K562 (cell line): ENCODE measurements at regions not wholly inside any gene's neighbourhood (a gene's known extent, or its start where the extent isn't known, plus 50 kb on each side); places are given as distances from the start of the nearest gene placed in this dataset.
A peak's percentile ranks its signal among the peaks of the same experiment; 100 is the strongest.

Experiments used
- ATAC-seq: fragments of 200-7000 bp; cut with Tn5 transposase; 3 replicates; pipeline ENCODE4 v1.9.1; 2020; ENCODE audit warnings: moderate library complexity
- BruUV-seq: library from RNA; stranded (reverse); fragments of 400-500 nt; replicated peaks from 2 replicates; lab custom pipeline; 2021; lab: Mats Ljungman, UMichigan
- CTCF ChIA-PET: fragments of 300-600 bp; formaldehyde crosslinking; extraction: SDS; loops from one replicate; lab custom pipeline; 2021; ENCODE audit warnings: low intra/inter-chr PET ratio; lab: Yijun Ruan, JAX
- POLR2A ChIA-PET: fragments of 300-600, 350-650 bp; sonication (Branson Sonifier 250); formaldehyde crosslinking; extraction: SDS; loops from one replicate; lab custom pipeline; 2021; ENCODE audit warnings: antibody characterized with exemption, inconsistent platforms; lab: Yijun Ruan, JAX
- DNase-seq, 4 experiments: peaks; one replicate each; pipeline versions ENCODE4 v3.0.0 to v3.0.0-alpha.2; 2011 to 2018; ENCODE audit warnings: low spot score in 3 of 4, mixed read lengths in 3 of 4; ENCODE audit errors: extremely low read depth in 1 of 4
- FAIRE-seq: peaks from 2 replicates; lab custom pipeline; 2011; peaks lifted over from hg19 to GRCh38; lab: Jason Lieb, UNC
- H2AFZ ChIP-seq: 2 replicates; pipeline ENCODE4 v1.6.0; 2011; ENCODE audit warnings: low read depth, low read length, control low read depth, inconsistent platforms
- H3K27ac ChIP-seq: fragments of 200-600 bp; 3 replicates; pipeline ENCODE4 v1.8.0; 2011; ENCODE audit warnings: low read depth, mild to moderate bottlenecking, control low read depth, inconsistent platforms, low read length, moderate library complexity, mixed read lengths; ENCODE audit errors: extremely low read depth
- H3K27me3 ChIP-seq, 2 experiments: fragments of 300-600 bp in 1 of 2; 2 replicates in 1 of 2; 3 replicates in 1 of 2; pipeline versions ENCODE4 v1.6.0 to v1.8.0; 2011; ENCODE audit warnings: inconsistent platforms in 2 of 2, low read length in 2 of 2, mild to moderate bottlenecking in 1 of 2, mixed read lengths in 1 of 2, moderate library complexity in 1 of 2; ENCODE audit not compliant: control insufficient read depth in 2 of 2, insufficient read depth in 2 of 2
- H3K36me3 ChIP-seq: fragments of 300-600 bp; 3 replicates; pipeline ENCODE4 v1.8.0; 2011; ENCODE audit warnings: mild to moderate bottlenecking, low read length, inconsistent platforms; ENCODE audit not compliant: control insufficient read depth, insufficient read depth
- H3K4me1 ChIP-seq, 2 experiments: fragments of 200-600 bp in 1 of 2; replicated peaks in 1 of 2; 2 replicates in 1 of 2; 3 replicates in 1 of 2; pipeline versions ENCODE4 v1.5.1 to v1.8.0; 2011; ENCODE audit warnings: inconsistent platforms in 2 of 2, low read length in 2 of 2, mild to moderate bottlenecking in 1 of 2, mixed read lengths in 1 of 2, moderate library complexity in 1 of 2; ENCODE audit not compliant: control insufficient read depth in 2 of 2, insufficient read depth in 2 of 2
- H3K4me2 ChIP-seq: 2 replicates; pipeline ENCODE4 v1.6.1; 2011; ENCODE audit warnings: low read length, control low read depth, inconsistent platforms, mixed read lengths; ENCODE audit not compliant: insufficient read depth
- H3K4me3 ChIP-seq: fragments of 200-600 bp; sonication (generic), shearing (Covaris generic); 2 replicates; pipeline ENCODE4 v1.5.1; 2016; ENCODE audit warnings: control low read depth, inconsistent platforms
- H3K79me2 ChIP-seq: fragments of 200-600 bp; 3 replicates; pipeline ENCODE4 v1.8.0; 2011; ENCODE audit warnings: low read length, inconsistent platforms; ENCODE audit not compliant: control insufficient read depth, insufficient read depth
- H3K9ac ChIP-seq, 2 experiments: 2 replicates each; pipeline versions ENCODE4 v1.6.0 to v1.6.1; 2011; ENCODE audit warnings: low read depth in 2 of 2, low read length in 2 of 2, control low read depth in 1 of 2, inconsistent platforms in 1 of 2, mild to moderate bottlenecking in 1 of 2, mixed read lengths in 1 of 2; ENCODE audit not compliant: insufficient read depth in 1 of 2
- H3K9me1 ChIP-seq: one replicate; pipeline ENCODE4 v1.6.0; 2011; ENCODE audit warnings: inconsistent platforms, mild to moderate bottlenecking, low read length, moderate library complexity; ENCODE audit not compliant: control insufficient read depth, insufficient read depth
- H3K9me3 ChIP-seq: replicated peaks from 2 replicates; pipeline ENCODE4 v1.5.1; 2011; ENCODE audit warnings: low read depth, low read length, inconsistent platforms; ENCODE audit not compliant: control insufficient read depth, insufficient read depth
- H4K20me1 ChIP-seq: replicated peaks from 2 replicates; pipeline ENCODE4 v1.6.1; 2011; ENCODE audit warnings: low read length, inconsistent platforms, mixed read lengths; ENCODE audit not compliant: control insufficient read depth, insufficient read depth
- ATF3 ChIP-seq, 2 experiments: fragments of 450-650 bp in 1 of 2; sonication (generic) in 1 of 2; formaldehyde crosslinking in 1 of 2; IDR thresholded peaks in 1 of 2; conservative IDR thresholded peaks in 1 of 2; 2 replicates each; pipeline versions ENCODE4 v1.6.1 to v1.8.1; 2016 to 2023; ENCODE audit warnings: mild to moderate bottlenecking in 2 of 2, moderate library complexity in 2 of 2, inconsistent platforms in 1 of 2, missing genetic modification reagents in 1 of 2
- BMI1 ChIP-seq: fragments of 150-350 bp; IDR thresholded peaks from 2 replicates; pipeline ENCODE4 v1.6.1; 2014; ENCODE audit warnings: low read length
- C11orf30 ChIP-seq: fragments of 450-650 bp; IDR thresholded peaks from 2 replicates; pipeline ENCODE4 v1.6.1; 2016; ENCODE audit warnings: low read depth, mild to moderate bottlenecking
- MBD2 ChIP-seq: sonication (generic); IDR thresholded peaks from 2 replicates; pipeline ENCODE4 v1.6.1; 2016; ENCODE audit warnings: low read depth, borderline replicate concordance
- ZNF263 ChIP-seq: sonication (generic); formaldehyde crosslinking; IDR thresholded peaks from 2 replicates; pipeline ENCODE4 v1.8.0; 2022; ENCODE audit warnings: mild to moderate bottlenecking, missing genetic modification reagents, borderline replicate concordance
- ZNF316 ChIP-seq: fragments of 450-650 bp; IDR thresholded peaks from 2 replicates; pipeline ENCODE4 v1.6.1; 2016
- ZNF518B ChIP-seq: fragments of 250-450 bp; sonication (Bioruptor Pico); IDR thresholded peaks from 2 replicates; pipeline ENCODE4 v1.5.0; 2021; ENCODE audit warnings: mild to moderate bottlenecking, moderate library complexity
- WGBS: fragments of 100-300 bp; shearing (Covaris generic); methylation state at CpG from one replicate; pipeline ENCODE4 v1.1.6; 2016; ENCODE audit warnings: low coverage, mixed read lengths; ENCODE audit not compliant: insufficient coverage; ENCODE audit errors: missing lambda C conversion rate; 5-methylcytosine and 5-hydroxymethylcytosine counted together
- in situ Hi-C: fragments of 300-500 bp; cut with MboI; formaldehyde crosslinking; loops from 4 replicates; pipeline ENCODE4 v1.15.0; 2018; ENCODE audit warnings: inconsistent platforms, mixed read lengths
- intact Hi-C: fragments of 100-400 bp; cut with micrococcal nuclease; formaldehyde crosslinking; loops from 2 replicates; pipeline ENCODE4 v1.14.2; 2022

GRCh38 chr7:24388212-24388611 lies 104.2 kb downstream of the NPY start:
- CTCF ChIA-PET: no interaction called here
- BruUV-seq: no TSS peak
- intact Hi-C loops: no loop called here

GRCh38 chr7:24390376-24391157 lies 106.6 kb downstream of the NPY start:
- no peak for FAIRE-seq
- DNase-seq: no peak
- ATAC-seq: no peak
- no TSS peak for BruUV-seq
- in situ Hi-C loops: no loop called here
- WGBS: 0% methylated on average over 5 of the region's 5 CpGs
- TF ChIP-seq ZNF518B (no peak), MBD2 (no peak), ATF3 (IDR thresholded peaks at IDR 0.05) (no peak), ATF3 (CRISPR knock-in tag; conservative IDR thresholded peaks at IDR 0.05) (no peak), ZNF316 (peak; percentile 73), C11orf30 (peak; percentile 55)
- H4K20me1 ChIP-seq: no peaks in the 10 kb centered on the region; the same call in 1 of the 2 replicates
- intact Hi-C loops: no loop called here
- no peaks in the 10 kb centered on the region for H3K9me1 ChIP-seq
- H3K9ac ChIP-seq: no peak overlapping the region
- ChIA-PET CTCF (no interaction called here), POLR2A (no interaction called here)
- H3K4me1 ChIP-seq: no peaks in the 10 kb centered on the region
- no peaks in the 10 kb centered on the region for H3K9me3 ChIP-seq
- no peaks in the 10 kb centered on the region for H3K79me2 ChIP-seq
- H3K4me2 ChIP-seq: no peak overlapping the region
- peaks cover 0 to 12% of the 10 kb centered on the region in 2 experiments; a peak in 1 of 5 replicates for H3K27me3 ChIP-seq
- H3K4me3 ChIP-seq: no peak overlapping the region
- H3K36me3 ChIP-seq: no peaks in the 10 kb centered on the region
- no peak overlapping the region for H2AFZ ChIP-seq
- H3K27ac ChIP-seq: no peak overlapping the region

More at GRCh38 chr7:24388212-24388611, 104.2 kb downstream of the NPY start:
- POLR2A ChIA-PET: interaction anchor here (0.6 to 1.1 kb wide), 5 partner anchors 37 to 707 kb away, joined by 3 to 4 read pairs (median 3); no protein-coding TSS in a partner anchor
- Histone ChIP-seq H3K79me2 (no peaks in the 10 kb centered on the region), H3K4me3 (no peak overlapping the region), H3K27ac (no peak overlapping the region), H3K36me3 (no peaks in the 10 kb centered on the region), H2AFZ (no peak overlapping the region), H3K9me3 (no peaks in the 10 kb centered on the region), H4K20me1 (no peaks in the 10 kb centered on the region; the same call in 1 of the 2 replicates), H3K4me1 (no peaks in the 10 kb centered on the region), H3K9me1 (no peaks in the 10 kb centered on the region), H3K27me3 (0 out of 5 replicates have a peak, but pooled peaks cover 0 to 9% of the 10 kb centered on the region in 2 experiments), H3K4me2 (no peak overlapping the region), H3K9ac (no peak overlapping the region)
- no peak for TF ChIP-seq ZNF263 (CRISPR knock-in tag)
- TF ChIP-seq BMI1: no peak
- no peak for ATAC-seq
- no peak for FAIRE-seq
- in situ Hi-C loops: no loop called here
- no peak for DNase-seq
